Activated CD8-positive, alpha-beta memory T cell treated with anti-CD3 and anti-CD28 coated beads, Interleukin-2, amount 50 U/mL, for 1 hour (primary cell): ENCODE measurements at regions not wholly inside any gene's neighbourhood (a gene's known extent, or its start where the extent isn't known, plus 50 kb on each side); places are given as distances from the start of the nearest gene placed in this dataset.

Experiments used
- DNase-seq: peaks from one replicate; pipeline ENCODE4 v3.0.0-alpha.2; 2020; ENCODE audit errors: extremely low read depth

DNA sequence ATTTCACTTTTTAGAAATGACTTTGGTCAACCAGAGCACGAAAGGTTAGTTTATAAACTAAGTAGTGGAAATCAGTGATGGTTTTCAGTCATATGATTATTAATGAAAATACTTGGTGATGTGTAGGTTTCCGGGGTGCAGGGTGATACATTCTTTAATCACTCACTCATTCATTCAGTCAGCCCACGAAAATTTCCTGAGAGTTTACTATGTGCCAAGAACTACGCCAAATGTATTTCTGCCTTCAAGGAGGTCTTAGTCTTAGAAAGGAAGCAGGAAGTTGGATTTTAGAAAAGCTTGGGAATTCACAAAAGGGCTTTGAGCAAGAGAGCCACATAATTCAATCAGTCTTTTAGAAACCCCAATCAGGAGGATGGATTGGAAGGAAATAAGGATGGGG lies 543.6 kb downstream of the PLCL1 start:
- DNase-seq = no peak

DNA sequence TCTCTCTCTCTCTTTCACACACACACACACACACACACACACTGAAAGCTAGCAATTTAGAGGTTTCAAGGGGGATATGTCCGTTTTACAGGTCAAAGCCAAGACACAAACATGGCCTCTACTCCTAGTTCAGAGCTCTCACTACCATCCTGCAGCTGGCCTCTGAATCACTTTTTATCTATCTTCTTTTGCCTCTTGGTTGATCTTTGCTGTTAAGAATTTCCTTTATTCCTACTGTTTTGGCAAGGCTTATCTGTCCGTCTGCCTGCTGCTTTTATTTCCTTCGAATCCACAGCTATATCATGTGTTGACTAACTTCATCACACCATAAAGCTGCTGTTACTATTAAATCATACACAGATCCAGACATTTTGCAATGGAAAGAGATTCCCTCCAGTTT lies 543.0 kb downstream of the PLCL1 start:
- DNase-seq = no peak

DNA sequence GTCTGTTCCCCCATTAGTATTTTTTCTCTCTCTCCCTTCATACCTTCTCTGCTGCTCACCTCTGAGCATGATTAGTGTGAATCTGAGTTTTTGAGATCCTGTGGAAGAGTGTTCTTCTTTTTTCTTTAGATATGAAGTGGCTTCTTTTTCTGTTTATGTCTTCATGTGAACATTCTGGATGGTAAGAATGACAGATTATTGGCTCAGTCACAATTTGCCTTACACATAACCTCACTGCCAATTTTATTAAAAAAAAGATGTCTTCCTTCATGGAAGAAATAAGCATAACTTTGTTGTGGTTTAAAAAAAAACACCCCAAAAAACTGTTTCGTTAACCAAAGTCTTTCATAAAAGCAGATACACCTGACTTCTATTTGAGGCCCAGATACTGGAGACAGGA lies 539.1 kb downstream of the PLCL1 start:
- no peak for DNase-seq

DNA sequence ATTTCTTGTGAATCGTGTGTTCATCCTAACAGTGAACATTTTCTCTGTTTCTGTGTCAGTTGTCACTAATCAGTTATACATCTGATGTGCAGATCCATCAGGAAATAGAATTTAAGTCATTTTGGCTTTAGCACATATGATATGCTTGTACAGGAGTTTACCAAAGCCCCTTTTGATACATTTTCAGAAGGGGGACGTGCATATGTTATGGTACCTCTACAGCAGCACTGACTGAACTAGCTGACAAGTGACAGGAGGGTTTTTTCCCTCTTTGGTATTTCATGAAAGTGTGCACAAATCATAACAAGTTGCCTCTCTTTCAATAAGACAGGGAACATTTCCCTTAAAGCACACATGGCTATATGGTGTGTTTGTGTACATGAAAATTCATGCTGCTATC lies 536.5 kb downstream of the PLCL1 start:
- DNase-seq = no peak

DNA sequence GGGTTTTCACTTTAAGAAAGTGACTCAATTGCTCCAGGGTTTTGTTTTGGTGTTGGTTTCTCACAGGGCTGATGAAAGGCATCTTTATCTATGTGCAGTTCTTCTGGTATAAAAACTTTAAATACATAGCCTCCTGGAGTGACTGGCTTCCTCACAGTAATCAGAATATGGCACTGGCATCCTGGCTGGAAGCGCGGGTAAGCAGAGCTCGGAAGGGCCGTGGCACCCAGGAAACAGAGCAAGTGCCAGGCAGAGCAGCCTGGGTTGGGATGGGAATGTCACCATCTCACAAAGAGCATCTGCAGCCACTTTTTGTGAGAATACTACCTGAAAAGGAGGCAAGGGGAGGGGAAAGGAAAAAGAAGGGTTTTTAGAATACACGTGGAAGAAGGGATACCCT lies 534.7 kb downstream of the PLCL1 start:
- no peak for DNase-seq

DNA sequence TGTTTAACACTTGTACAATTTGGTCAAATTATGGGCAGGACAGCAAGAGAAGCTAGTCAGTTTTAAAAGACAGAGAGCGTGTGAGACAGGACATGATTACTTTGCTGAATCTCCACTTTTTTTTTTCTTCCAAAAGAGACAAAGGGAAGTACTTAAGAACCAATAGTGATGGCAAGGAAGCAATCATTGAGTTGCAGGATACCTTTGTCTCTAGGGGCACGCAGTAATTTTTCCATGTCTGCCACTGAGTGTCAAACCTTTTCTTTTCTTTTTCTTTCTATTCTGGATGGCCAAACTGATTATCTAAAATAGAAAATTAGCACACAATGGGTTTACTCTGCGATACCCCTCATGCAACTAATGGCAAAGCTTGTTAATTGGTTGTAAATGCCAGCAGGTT lies 533.0 kb downstream of the PLCL1 start:
- no peak for DNase-seq

DNA sequence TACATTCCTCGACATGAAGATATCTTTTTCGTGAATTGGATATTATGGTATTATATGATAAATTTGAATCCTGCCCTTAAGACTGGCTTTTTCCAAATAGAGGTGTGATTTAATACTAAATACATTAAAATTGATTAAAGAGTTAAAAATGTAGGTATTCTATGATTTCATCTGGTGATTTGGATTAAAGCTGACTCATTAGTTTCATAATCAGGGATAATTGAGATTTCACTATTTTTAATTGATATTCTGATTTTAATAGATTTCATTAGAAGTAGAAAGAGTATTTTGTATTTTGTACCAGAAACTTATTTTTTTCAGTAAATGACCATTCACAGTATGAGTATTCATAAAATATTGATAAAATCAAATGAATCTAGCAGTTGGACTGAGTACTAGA lies 524.1 kb downstream of the PLCL1 start:
- no peak for DNase-seq

DNA sequence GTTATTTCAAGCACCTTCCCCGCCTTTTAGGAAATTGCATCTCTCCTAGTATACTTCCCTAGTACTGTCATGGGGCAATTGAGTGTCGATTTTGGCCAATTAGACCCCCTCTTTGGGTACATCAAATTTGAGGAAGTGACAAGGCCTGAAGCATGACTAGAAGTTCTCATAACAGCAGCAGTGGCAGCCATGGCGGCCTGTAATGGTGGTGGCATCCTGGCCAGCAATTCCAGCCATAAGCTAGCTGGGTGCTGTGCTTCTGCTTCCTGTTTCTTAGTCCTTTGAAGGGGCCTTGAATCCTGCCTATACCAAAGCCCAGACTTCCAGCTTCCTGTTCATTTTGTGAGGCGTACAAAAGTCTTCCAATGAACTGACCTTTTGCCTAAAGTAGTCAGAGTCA lies 523.1 kb downstream of the PLCL1 start:
- DNase-seq = no peak

DNA sequence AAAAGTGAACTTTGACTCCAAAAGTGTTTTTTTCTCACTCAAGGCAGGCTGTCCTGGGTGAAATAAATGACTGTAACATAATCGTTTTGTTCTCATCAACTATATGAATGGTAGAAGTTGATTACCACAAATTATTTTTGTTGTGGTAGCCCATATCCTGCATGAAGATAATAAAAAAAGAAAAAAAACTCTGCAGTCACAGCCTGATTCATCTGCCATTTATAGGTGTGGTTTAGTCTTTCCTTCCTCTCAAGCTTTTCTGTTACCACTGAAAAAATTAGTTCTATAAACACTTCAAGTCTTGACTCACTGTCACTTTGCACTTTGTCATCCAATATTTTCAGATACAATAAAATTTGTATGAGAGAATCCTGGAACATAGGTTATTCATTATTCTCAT lies 522.0 kb downstream of the PLCL1 start:
- DNase-seq = no peak

DNA sequence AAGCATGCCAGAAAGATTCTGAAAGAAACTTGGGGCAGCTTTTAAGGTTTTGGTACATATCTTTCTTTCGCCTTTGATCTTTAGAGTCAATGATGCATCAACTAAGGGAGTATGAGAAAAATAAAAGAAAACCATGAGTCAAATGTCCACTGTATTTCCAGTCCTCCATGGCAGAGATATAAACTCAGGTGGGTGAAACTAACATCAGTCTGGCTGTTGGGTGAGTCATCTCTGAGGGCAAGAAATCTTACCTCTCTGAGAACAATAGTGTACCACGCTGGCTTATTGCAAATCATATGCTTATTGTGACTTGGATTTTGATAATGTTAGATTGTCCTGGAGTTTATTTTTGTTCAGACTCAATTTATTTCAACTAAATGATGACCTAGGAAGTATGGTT lies 521.0 kb downstream of the PLCL1 start:
- DNase-seq = no peak

DNA sequence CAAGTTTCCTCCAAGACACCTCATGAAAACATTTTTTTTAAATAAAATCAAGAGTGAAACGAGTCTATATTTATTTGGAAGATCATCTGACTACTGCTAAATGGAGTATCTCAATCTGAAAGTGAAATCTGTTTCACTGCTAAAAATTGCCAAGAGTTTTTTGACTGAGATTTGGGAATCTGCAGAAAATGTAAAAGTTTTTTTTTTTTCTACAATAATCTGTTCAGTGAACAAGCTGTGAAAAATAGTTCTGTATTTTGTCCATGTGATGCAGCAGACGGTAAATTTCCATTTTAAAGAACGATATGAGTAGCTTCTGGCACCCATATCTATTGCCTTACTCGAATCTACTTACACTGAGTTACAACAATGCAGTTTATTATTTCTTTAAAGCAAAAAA lies 519.7 kb downstream of the PLCL1 start:
- DNase-seq = no peak

DNA sequence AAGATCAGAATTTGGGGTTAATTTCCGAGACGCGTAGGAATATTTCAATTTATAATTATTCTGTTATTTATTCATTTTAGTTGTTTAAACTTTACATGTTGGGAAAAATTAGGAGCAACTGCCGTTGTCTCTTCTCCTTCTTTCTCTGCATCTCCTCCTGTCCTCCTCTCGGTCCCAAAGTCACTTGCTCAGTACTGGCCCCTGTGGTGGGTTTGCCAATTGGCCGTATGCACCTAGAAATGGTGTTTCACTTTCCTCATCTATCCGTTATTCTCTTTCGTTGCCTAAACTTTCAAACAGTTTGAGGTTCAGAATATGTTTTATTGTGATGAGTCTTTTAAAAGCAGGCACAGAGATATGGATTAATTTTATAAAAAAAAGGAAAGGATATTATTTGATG lies 517.9 kb downstream of the PLCL1 start:
- no peak for DNase-seq

DNA sequence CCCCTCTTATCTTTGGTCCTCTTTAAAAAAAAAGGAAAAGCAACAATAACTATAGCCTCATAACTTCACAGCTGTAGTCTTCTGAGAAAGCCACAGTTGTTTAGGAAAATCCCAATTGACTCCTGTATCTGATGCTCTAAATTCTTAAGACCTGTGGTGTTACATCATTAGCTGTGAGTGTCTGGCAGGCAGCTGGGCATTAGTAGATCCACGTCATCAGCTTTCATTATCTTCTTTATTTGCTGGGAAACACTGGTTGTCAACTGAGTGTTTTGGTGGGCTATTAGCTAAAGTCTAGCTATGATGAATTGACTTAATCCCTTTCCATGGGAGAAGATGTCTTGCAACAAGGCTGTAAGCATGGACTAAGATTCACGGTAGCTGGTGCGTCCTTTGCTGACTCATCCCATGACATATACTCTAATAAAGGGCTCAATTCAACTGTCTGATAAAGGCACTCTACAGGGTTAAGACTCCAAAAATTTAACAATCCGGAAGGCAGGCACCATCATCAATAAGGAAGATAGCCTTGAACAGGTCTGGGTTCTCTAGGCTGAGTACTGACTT lies 517.2 kb downstream of the PLCL1 start:
- DNase-seq = no peak

DNA sequence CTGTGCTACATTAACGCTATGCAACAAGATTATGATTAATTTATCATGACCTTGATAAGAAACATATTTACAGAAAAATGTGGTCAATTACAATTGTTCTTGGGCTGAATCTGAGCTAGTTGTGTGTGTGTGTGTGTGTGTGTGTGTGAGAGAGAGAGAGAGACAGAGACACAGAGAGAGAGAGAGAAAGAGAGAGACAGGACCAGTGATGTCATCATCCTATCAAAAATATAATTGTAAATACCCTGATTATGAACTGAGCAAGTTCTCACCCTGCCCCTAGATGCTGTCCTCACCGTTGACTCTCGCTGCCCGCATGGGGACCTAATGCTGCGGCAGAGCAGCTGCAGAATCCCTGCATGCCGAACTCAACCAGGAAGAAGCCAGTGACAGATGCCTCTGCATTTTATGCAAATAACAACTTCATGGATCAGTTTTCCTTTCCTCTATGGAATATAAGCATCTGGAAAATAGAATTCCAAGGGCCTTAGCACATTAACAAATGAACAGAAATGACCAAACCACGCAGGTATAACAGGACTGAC lies 512.5 kb downstream of the PLCL1 start:
- no peak for DNase-seq

DNA sequence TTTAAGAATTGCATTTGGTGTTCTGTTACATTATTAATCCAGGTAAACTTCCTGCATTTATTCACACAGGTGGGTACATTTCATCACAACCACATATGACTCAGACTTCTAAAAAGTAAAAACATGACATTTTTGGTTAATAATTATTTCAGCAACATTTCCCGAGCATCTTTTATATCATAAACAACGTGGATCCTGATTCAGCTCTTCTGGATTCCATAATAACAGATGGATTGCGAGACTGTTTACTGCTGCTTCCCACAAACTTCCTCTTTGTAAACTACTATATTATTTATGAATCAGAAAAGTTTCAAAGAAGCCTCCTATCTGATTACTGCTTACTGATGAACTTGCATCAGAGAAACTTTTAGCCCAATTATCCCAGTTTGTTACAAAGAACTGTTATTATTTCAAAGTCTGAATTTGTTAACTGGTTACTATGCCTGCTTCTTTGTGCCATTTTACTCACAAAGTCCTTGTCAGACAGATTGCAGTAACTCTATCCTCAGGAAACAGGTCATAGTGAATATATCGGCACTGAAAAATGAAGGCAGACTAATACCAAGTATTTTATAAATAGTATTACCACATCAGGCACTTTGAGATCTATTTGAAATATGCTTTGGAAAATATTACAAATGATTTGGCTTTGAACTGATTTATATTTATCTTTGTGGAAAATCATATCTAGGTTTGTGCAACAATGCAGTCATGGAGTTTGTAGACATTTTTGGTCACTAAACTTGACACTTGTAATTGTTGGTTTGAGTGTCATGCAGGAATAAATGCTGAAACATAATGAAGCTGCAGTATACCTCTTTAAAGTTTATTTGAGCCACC lies 511.6 kb downstream of the PLCL1 start:
- no peak for DNase-seq

DNA sequence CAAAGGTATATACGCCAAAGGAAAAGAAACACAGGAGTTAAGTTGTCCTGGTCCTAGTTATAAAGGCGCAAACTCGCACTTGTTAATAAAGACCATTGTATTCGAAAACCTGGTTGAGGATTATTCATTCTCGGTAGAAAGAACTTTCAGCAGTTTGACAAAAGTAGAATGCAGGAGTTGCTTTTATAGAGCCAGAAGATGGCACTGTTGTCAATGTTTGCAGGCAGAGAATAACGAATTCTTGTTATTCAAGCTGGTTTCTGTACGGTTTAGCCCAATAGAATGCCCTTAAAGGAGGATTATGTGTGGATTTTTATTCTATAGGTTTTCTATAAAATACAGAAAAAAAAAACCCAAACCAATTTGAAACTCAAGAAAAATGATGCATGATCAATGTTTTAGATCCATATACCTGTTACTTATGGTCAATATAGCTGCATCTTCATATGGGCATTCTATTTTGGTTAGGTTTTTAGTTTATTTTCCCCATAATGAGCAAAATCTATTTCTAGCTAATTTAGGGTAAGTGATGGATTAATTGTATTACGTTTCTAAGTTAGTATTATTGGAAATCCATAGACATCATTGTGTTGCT lies 510.3 kb downstream of the PLCL1 start:
- DNase-seq = no peak

DNA sequence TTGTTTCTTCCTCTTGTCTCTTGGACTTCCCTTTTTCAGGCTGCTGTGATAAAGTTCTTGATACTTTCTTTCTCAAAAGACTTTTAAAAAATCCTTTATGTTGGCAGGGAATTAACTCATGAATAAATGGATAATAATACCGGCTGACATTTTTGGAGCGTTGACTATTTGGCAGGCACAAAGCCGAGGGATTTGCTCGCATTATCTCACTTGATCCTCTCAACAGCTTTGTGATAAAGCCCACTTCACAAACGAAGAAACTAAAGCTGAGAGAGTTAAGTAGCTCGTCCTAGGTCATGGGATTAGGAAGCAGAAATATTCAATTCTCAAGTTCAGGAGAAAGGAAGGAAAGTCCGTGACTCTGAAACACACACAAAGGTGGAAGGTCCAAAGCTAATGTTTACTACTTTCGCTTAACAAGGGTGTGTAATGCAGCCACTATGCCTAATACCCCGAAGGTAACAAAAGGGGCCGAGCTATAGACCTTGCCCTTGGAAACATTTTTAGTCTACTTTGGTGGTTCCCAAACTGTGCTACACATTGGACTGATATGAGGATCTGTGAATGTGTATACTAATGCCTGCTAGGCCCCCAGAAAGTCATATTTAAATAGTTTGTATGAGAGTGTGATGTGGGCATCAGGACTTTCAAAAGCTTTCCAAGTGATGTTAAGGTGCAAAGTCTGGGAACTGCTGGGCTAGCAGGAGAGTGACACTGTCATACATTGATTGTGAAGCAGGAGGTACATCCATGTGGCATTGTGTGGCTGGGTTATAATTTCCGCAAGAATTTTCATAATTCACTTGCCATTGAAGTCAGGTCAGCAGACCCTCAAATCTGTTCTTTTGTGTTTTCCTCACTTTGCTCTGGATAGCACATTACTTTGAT lies 508.4 kb downstream of the PLCL1 start:
- DNase-seq = no peak

DNA sequence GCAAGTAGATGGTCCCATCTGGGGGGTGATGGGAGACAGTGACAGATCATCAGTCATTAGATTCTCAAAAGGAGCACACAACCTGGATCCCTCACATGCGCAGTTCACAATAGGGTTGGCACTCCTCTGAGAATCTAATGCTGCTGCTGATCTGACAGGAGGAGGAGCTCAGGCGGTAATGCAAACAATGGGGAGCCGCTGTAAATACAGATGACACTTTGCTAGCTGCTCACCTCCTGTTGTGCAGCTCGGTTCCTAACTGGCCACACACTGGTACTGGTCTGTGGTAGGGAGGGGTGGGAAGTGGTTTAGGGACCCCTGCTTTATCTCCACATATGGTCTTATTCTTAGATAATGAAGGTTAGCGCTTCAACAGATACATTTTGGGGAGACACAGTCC lies 506.6 kb downstream of the PLCL1 start:
- no peak for DNase-seq

DNA sequence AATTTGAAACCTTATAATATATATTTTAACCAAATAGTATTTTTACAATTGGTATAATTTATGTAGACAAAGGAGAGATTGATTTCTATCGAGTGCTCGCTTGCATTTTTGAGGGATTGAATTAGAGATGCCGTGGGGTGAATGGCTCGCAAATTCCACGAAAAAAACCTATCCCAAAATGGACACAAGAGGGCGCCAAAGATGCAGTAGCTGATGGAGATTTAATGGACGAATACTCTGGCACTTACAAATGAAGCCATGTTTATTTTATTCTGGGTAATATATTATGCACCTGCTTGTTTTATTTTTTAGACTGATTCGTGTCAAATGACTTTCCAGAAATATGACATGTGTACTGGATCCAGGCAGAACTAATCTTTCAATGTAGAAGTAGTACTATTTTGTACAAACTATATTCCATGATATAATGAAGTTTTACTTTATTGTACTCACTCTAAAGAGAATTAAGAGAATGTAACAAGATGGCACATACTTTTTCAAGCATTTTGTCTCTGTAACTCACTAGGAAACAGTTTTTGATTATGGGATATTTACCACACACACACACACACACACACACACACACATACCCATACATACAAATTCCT lies 505.4 kb downstream of the PLCL1 start:
- peak; percentile 11 for DNase-seq

DNA sequence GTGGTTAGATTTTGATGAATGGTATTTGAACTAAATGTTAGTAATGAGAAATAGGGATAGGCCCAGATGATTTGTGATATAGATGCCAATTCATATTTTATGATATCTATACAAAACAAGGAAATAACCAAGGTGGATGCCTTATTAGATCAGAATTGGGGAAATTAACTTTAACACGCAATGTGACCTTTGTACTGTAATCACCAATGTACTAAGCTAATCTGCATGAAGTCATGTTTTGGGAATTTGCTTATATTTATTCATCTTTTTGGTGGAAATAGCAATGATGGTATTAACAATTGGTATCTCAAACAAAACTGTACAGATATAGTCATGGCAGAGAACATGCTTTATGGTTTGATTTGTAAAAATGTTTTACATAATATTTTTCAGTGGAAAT lies 504.7 kb downstream of the PLCL1 start:
- DNase-seq = no peak

DNA sequence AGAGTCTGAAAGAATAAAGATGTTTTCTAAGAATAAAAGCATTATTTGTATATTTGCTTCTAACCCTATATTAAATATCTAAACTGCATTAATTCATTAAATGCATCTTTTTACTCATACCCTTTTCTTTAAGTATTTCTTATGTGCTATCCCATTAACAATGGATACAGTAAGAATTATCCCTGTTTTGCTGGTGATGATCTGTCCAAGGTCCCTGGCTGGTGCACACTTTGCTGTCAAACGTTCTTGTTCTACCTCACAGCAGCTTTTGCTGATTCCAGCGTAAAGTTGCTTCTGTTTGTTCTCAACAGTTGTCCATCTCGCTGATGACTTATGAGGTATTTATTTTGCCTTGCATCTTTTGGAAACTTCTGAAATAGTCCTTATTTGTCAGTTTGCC lies 504.0 kb downstream of the PLCL1 start:
- DNase-seq = no peak

DNA sequence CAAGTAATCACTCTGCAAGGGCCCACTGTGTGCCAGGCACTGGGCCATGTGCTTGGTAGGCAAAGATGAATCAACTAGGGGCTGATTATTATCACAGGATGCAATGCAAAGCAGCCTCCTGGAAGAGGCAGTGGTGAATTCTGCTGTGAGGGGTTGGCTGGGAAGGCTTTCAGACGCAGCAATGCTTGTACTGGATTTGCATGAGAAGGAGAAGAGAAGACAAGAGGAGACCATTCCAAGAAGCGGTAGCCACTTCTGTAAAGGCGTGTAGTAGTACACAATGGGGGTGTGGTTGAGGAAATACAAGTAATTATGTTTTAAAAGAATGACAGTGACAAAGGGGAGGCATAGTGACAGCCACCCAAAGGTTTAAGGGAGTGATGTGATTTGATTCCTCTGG lies 502.7 kb downstream of the PLCL1 start:
- no peak for DNase-seq
